SU-DHL-6 (cell line): ENCODE measurements at regions not wholly inside any gene's neighbourhood (a gene's known extent, or its start where the extent isn't known, plus 50 kb on each side); places are given as distances from the start of the nearest gene placed in this dataset.

Source experiments
- H2AFZ ChIP-seq: fragments of 200-600 bp; sonication (generic); 2 replicates; pipeline ENCODE4 v1.6.1; 2014; ENCODE audit warnings: low read depth, mild to moderate bottlenecking, moderate library complexity, mixed read lengths, antibody characterized with exemption, low read length; ENCODE audit not compliant: severe bottlenecking
- H3F3A ChIP-seq: fragments of 200-600 bp; shearing (Covaris generic); 2 replicates; pipeline ENCODE4 v1.6.0; 2016; ENCODE audit warnings: antibody characterized with exemption, mild to moderate bottlenecking; ENCODE audit not compliant: insufficient read depth
- H3K27ac ChIP-seq: fragments of 200-600 bp; sonication (generic); 2 replicates; pipeline ENCODE4 v1.5.1; 2016; ENCODE audit warnings: low read depth, mild to moderate bottlenecking, low read length, moderate library complexity, mixed read lengths
- H3K27me3 ChIP-seq: fragments of 200-600 bp; sonication (generic), shearing (Covaris generic); 2 replicates; pipeline ENCODE4 v1.6.0; 2014; ENCODE audit warnings: mild to moderate bottlenecking, low read length
- H3K36me3 ChIP-seq: fragments of 200-600 bp; sonication (generic); 2 replicates; pipeline ENCODE4 v1.6.1; 2014; ENCODE audit warnings: mild to moderate bottlenecking, low read length, mixed read lengths
- H3K4me2 ChIP-seq: fragments of 300-600, 200-600 bp; shearing (Covaris generic), sonication (generic); 2 replicates; pipeline ENCODE4 v1.6.0; 2014; ENCODE audit warnings: low read length, low read depth, mild to moderate bottlenecking; ENCODE audit not compliant: poor library complexity, severe bottlenecking
- H3K4me3 ChIP-seq: fragments of 200-600 bp; sonication (generic); 2 replicates; pipeline ENCODE4 v1.5.1; 2014; ENCODE audit warnings: antibody characterized with exemption, low read length, mild to moderate bottlenecking, mixed read lengths; ENCODE audit not compliant: insufficient read depth, poor library complexity, severe bottlenecking
- H3K79me2 ChIP-seq: fragments of 200-600 bp; sonication (generic); 2 replicates; pipeline ENCODE4 v1.6.1; 2014; ENCODE audit warnings: mild to moderate bottlenecking, low read length, moderate library complexity; ENCODE audit not compliant: insufficient read depth
- H3K9ac ChIP-seq: fragments of 200-600 bp; sonication (generic); 2 replicates; pipeline ENCODE4 v1.7.0; 2014; ENCODE audit warnings: mild to moderate bottlenecking, low read length
- H3K9me2 ChIP-seq: fragments of 200-600 bp; sonication (generic); replicated peaks from 2 replicates; pipeline ENCODE4 v1.6.1; 2014; ENCODE audit warnings: low read length; ENCODE audit not compliant: insufficient read depth
- H3K9me3 ChIP-seq: fragments of 200-600 bp; sonication (generic); 2 replicates; pipeline ENCODE4 v1.6.1; 2014; ENCODE audit warnings: low read length, mixed read lengths; ENCODE audit not compliant: insufficient read depth
- H4K20me1 ChIP-seq: fragments of 200-600 bp; sonication (generic); 2 replicates; pipeline ENCODE4 v1.6.1; 2014; ENCODE audit warnings: low read depth, mild to moderate bottlenecking, antibody characterized with exemption, low read length, moderate library complexity, mixed read lengths
- EZH2phosphoT487 ChIP-seq: fragments of 200-600 bp; sonication (generic), shearing (Covaris generic); conservative IDR thresholded peaks from 2 replicates; pipeline ENCODE4 v1.6.1; 2018; ENCODE audit warnings: mild to moderate bottlenecking, antibody characterized with exemption, low read length, moderate library complexity, mixed read lengths
- TF ChIP-seq, protein P1 (sequence below): fragments of 200-600 bp; sonication (generic); IDR thresholded peaks from one replicate; pipeline ENCODE4 v1.5.1; 2017; ENCODE audit warnings: antibody characterized with exemption, mild to moderate bottlenecking, low read length, moderate library complexity; ENCODE audit not compliant: insufficient read depth, poor library complexity, severe bottlenecking

DNA sequence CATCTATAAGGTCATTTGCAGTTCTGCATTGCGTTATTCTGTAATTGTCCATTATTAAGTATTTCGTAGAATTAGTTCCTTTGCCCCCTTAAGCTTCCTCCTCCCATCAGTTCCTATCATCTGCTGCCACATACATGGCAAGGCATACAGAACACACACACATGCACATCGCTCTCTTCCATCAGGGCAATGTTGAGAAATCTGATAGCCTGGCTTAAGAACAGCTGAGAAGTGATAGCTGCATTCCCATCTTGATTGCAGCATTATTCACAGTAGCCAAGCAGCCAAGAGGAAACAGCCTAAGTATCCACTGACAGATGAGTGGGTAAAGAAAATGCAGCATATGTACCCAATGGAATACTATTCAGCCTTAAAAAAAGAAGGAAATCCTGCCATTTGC, 186.8 kb upstream of the CADM1 start:
- no peak overlapping the region for H3K27ac ChIP-seq
- H2AFZ ChIP-seq: no peak overlapping the region
- H3K79me2 ChIP-seq: no peaks in the 10 kb centered on the region
- 0 out of 2 replicates have a peak, but pooled peaks cover 2% of the 10 kb centered on the region for H3K27me3 ChIP-seq
- H3F3A ChIP-seq: no peaks in the 10 kb centered on the region
- H3K9me3 ChIP-seq: no peaks in the 10 kb centered on the region
- no peak overlapping the region for H3K4me3 ChIP-seq
- no peak for TF ChIP-seq EZH2phosphoT487
- TF ChIP-seq, protein P1, sequence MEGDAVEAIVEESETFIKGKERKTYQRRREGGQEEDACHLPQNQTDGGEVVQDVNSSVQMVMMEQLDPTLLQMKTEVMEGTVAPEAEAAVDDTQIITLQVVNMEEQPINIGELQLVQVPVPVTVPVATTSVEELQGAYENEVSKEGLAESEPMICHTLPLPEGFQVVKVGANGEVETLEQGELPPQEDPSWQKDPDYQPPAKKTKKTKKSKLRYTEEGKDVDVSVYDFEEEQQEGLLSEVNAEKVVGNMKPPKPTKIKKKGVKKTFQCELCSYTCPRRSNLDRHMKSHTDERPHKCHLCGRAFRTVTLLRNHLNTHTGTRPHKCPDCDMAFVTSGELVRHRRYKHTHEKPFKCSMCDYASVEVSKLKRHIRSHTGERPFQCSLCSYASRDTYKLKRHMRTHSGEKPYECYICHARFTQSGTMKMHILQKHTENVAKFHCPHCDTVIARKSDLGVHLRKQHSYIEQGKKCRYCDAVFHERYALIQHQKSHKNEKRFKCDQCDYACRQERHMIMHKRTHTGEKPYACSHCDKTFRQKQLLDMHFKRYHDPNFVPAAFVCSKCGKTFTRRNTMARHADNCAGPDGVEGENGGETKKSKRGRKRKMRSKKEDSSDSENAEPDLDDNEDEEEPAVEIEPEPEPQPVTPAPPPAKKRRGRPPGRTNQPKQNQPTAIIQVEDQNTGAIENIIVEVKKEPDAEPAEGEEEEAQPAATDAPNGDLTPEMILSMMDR: no peak
- H3K9ac ChIP-seq: no peak overlapping the region
- H3K36me3 ChIP-seq: no peaks in the 10 kb centered on the region
- no peak overlapping the region for H3K4me2 ChIP-seq
- H3K9me2 ChIP-seq: no peaks in the 10 kb centered on the region
- no peaks in the 10 kb centered on the region for H4K20me1 ChIP-seq

DNA sequence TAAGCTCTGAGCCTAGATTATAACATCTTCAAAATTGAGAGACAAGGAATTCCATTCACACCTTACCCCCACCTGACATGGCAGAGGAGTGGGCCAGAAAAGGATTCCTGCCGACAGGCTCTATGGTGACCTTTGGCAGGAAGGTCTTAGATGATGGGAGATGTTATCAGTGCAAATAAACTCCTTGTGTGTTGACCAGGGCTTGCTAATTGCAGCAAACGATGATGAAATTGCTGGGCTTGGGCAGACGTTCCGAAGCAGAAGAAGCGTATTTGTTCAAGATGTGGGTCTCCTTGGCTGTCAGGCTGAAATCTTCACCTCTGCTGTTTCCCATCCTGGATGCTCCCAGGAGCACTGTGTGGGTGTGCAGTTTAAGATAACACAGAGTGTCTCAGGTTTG, 183.7 kb upstream of the CADM1 start:
- Histone ChIP-seq H3K4me2 (no peak overlapping the region), H3F3A (no peaks in the 10 kb centered on the region), H3K36me3 (no peaks in the 10 kb centered on the region), H3K4me3 (no peak overlapping the region), H3K27ac (no peak overlapping the region), H2AFZ (no peak overlapping the region), H3K9ac (no peak overlapping the region), H3K27me3 (0 out of 2 replicates have a peak, but pooled peaks cover 2% of the 10 kb centered on the region), H4K20me1 (no peaks in the 10 kb centered on the region), H3K79me2 (no peaks in the 10 kb centered on the region), H3K9me3 (no peaks in the 10 kb centered on the region), H3K9me2 (no peaks in the 10 kb centered on the region)
- no peak for TF ChIP-seq EZH2phosphoT487
- TF ChIP-seq, protein P1: no peak

DNA sequence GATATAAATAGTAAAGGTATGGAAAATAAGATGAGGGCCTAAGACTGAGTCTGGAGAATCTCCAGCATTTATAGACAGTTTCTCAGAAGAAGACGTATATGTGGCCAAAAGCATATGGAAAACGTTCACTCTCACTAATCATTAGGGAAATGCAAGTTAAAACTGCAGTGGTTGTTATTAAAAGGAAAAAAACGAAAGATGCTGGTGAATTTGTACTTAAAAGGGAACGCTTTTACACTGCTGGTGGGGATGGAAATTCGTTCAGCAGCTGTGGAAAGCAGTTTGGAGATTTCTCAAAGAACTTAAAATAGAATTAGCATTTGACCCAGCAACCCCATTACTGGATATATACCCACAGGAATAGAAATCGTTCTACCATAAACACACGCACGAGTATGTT, 180.5 kb upstream of the CADM1 start:
- H4K20me1 ChIP-seq: no peaks in the 10 kb centered on the region
- H3K4me2 ChIP-seq: no peak overlapping the region
- H3K27me3 ChIP-seq: 0 out of 2 replicates have a peak, but pooled peaks cover 2% of the 10 kb centered on the region
- H3K4me3 ChIP-seq: no peak overlapping the region
- no peaks in the 10 kb centered on the region for H3K9me3 ChIP-seq
- TF ChIP-seq, protein P1: no peak
- no peak for TF ChIP-seq EZH2phosphoT487
- H2AFZ ChIP-seq: no peak overlapping the region
- no peak overlapping the region for H3K27ac ChIP-seq
- H3K36me3 ChIP-seq: no peaks in the 10 kb centered on the region
- H3K9me2 ChIP-seq: no peaks in the 10 kb centered on the region
- no peak overlapping the region for H3K9ac ChIP-seq
- no peaks in the 10 kb centered on the region for H3F3A ChIP-seq
- no peaks in the 10 kb centered on the region for H3K79me2 ChIP-seq

DNA sequence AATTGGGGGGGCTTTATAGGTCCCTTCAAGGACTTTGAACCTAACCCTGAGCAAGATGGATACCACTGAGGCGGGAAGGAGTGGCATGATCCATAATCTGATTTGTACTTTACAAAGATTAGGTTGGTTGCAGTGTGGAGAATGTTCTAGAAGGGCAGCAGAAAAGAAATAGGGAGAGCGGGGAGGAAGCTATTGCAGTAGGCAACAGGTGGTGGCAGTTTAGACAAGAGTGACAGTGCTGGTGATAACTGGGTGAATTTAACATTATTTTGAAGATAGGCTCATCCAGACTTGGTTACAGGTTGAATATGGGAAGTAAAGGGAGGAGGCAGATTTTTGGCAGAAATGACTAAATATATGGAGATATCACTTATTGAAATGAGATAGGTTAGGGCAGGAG, 179.9 kb upstream of the CADM1 start:
- H3K4me3 ChIP-seq: no peak overlapping the region
- H3K9ac ChIP-seq: no peak overlapping the region
- H3K9me2 ChIP-seq: no peaks in the 10 kb centered on the region
- TF ChIP-seq, protein P1: no peak
- no peak for TF ChIP-seq EZH2phosphoT487
- 0 out of 2 replicates have a peak, but pooled peaks cover 2% of the 10 kb centered on the region for H3K27me3 ChIP-seq
- no peaks in the 10 kb centered on the region for H3K36me3 ChIP-seq
- H3F3A ChIP-seq: no peaks in the 10 kb centered on the region
- H2AFZ ChIP-seq: no peak overlapping the region
- H3K27ac ChIP-seq: no peak overlapping the region
- H4K20me1 ChIP-seq: no peaks in the 10 kb centered on the region
- H3K9me3 ChIP-seq: no peaks in the 10 kb centered on the region
- H3K79me2 ChIP-seq: no peaks in the 10 kb centered on the region
- no peak overlapping the region for H3K4me2 ChIP-seq
